Left ventricle myocardium superior (tissue), 1 donor: ENCODE measurements at regions not wholly inside any gene's neighbourhood (a gene's known extent, or its start where the extent isn't known, plus 50 kb on each side); places are given as distances from the start of the nearest gene placed in this dataset.
"Not testable (repeated sequence)": the region's sequence is repeated elsewhere in the genome, so short reads cannot be mapped to it uniquely, and the experiment has no call there.

ENCODE experiments used
- ATAC-seq: fragments of 200-7000 bp; cut with Tn5 transposase; one replicate; pipeline ENCODE4 v1.9.1; 2020; ENCODE audit warnings: mild to moderate bottlenecking, moderate library complexity
- DNase-seq: peaks from one replicate; pipeline ENCODE4 v3.0.0-alpha.2; 2020
- intact Hi-C: fragments of 100-400 bp; cut with micrococcal nuclease; formaldehyde crosslinking; loops from one replicate; pipeline ENCODE4 v1.11.0; 2022
- donor health status: DM: no; HTN: yes; CAD: no; lungs with severe emphysema.

- no peak for DNase-seq
- intact Hi-C loops: no loop called here
- ATAC-seq: no peak
These were observed 1282.5 kb downstream of the TMEM121 start for GRCh38 chr14:106808907-106809306.

GRCh38 chr14:106809615-106810014 is 1283.2 kb downstream of the TMEM121 start:
- no peak for DNase-seq
- intact Hi-C loops: no loop called here
- no peak for ATAC-seq

- DNase-seq, intact Hi-C loops, ATAC-seq: not testable (repeated sequence)
These were observed 1283.8 kb downstream of the TMEM121 start for GRCh38 chr14:106810168-106810567.

GRCh38 chr14:106811162-106811561 is 1284.8 kb downstream of the TMEM121 start:
- ATAC-seq (no peak), DNase-seq (no peak)
- intact Hi-C loops: no loop called here

- intact Hi-C loops: no loop called here
- ATAC-seq (no peak), DNase-seq (no peak)
These were observed 1286.5 kb downstream of the TMEM121 start for GRCh38 chr14:106812788-106813476.

GRCh38 chr14:106813477-106813823 is 1287.1 kb downstream of the TMEM121 start:
- DNase-seq (no peak), ATAC-seq (no peak)
- intact Hi-C loops: no loop called here

GRCh38 chr14:106820119-106820518 is 1293.7 kb downstream of the TMEM121 start:
- ATAC-seq (no peak), DNase-seq (no peak)
- intact Hi-C loops: no loop called here

GRCh38 chr14:106821119-106821518 is 1294.7 kb downstream of the TMEM121 start:
- intact Hi-C loops: no loop called here
- DNase-seq (no peak), ATAC-seq (no peak)

GRCh38 chr14:106822905-106823304 is 1296.5 kb downstream of the TMEM121 start:
- intact Hi-C loops: no loop called here
- DNase-seq: no peak
- no peak for ATAC-seq

- DNase-seq (no peak), ATAC-seq (no peak)
- intact Hi-C loops: no loop called here
These were observed 1297.2 kb downstream of the TMEM121 start for GRCh38 chr14:106823552-106823951.

- no peak for ATAC-seq
- DNase-seq: no peak
- intact Hi-C loops: no loop called here
These were observed 1300.5 kb downstream of the TMEM121 start for GRCh38 chr14:106826833-106827369.

- DNase-seq (peak; percentile 34), ATAC-seq (no peak)
- intact Hi-C loops: no loop called here
These were observed 1304.9 kb downstream of the TMEM121 start for GRCh38 chr14:106831322-106831720.

- DNase-seq: no peak
- intact Hi-C loops: no loop called here
- ATAC-seq: no peak
These were observed 1311.5 kb downstream of the TMEM121 start for GRCh38 chr14:106837870-106838269.

- intact Hi-C loops: no loop called here
- no peak for DNase-seq
- no peak for ATAC-seq
These were observed 1312.8 kb downstream of the TMEM121 start for GRCh38 chr14:106838991-106839769.

GRCh38 chr14:106840258-106840657 is 1313.9 kb downstream of the TMEM121 start:
- ATAC-seq: no peak
- no peak for DNase-seq
- intact Hi-C loops: no loop called here

GRCh38 chr14:106840991-106841390 is 1314.6 kb downstream of the TMEM121 start:
- intact Hi-C loops: no loop called here
- ATAC-seq: no peak

GRCh38 chr14:106841701-106842100 is 1315.3 kb downstream of the TMEM121 start:
- no peak for ATAC-seq

More at GRCh38 chr14:106840991-106841390, 1314.6 kb downstream of the TMEM121 start:
- DNase-seq: no peak

GRCh38 chr14:106842687-106843086 is 1316.3 kb downstream of the TMEM121 start:
- ATAC-seq: no peak
- intact Hi-C loops: no loop called here
- DNase-seq: no peak

More at GRCh38 chr14:106841701-106842100, 1315.3 kb downstream of the TMEM121 start:
- no peak for DNase-seq
- intact Hi-C loops: no loop called here

GRCh38 chr14:106843386-106843785 is 1317.0 kb downstream of the TMEM121 start:
- DNase-seq (no peak), ATAC-seq (no peak)
- intact Hi-C loops: no loop called here

- intact Hi-C loops: no loop called here
These were observed 1317.6 kb downstream of the TMEM121 start for GRCh38 chr14:106843951-106844483.

More at GRCh38 chr14:106843951-106844483, 1317.6 kb downstream of the TMEM121 start:
- ATAC-seq: peak; percentile 41
- peak; percentile 29 for DNase-seq
